ENCODE measurements at regions not wholly inside any gene's neighbourhood (a gene's known extent, or its start where the extent isn't known, plus 50 kb on each side); places are given as distances from the start of the nearest gene placed in this dataset.

DNA sequence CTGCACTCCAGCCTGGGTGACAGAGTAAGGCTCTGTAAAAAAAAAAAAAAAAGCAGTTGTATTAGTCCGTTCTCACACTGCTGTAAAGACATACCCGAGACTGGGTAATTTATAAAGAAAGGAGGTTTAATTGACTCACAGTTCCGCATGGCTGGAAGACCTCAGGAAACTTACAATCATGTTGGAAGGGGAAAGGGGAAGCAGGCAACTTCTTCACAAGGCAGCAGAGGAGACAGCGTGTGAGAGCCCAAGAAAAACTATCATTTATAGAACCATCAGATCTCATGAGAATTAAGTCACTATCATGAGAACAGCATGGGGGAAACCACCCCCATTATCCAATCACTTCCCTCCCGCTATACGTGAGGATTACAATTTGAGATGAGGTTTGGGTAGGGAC is 151.7 kb upstream of the NR5A2 start:
- Histone ChIP-seq H3K9ac (ENCODE audit: control insufficient read depth, insufficient read depth, low read length) (no peak overlapping the region), H4K20me1 (ENCODE audit: control insufficient read depth, insufficient read depth) (no peaks in the 10 kb centered on the region), H3K4me3 (no peak overlapping the region), H3K4me1 (ENCODE audit: control insufficient read depth, insufficient read depth, low read length) (no peaks in the 10 kb centered on the region), H3K27me3 (replicated peaks in 1 of 2; ENCODE audit: control insufficient read depth in 2 of 2, insufficient read depth in 2 of 2, low read length in 1 of 2) (no peaks in the 10 kb centered on the region), H3K27ac (ENCODE audit: control insufficient read depth, insufficient read depth) (no peak overlapping the region), H3K4me2 (ENCODE audit: control insufficient read depth, insufficient read depth) (no peak overlapping the region), H3K9me3 (replicated peaks; ENCODE audit: control insufficient read depth, insufficient read depth, low read length) (no peaks in the 10 kb centered on the region), H3K79me2 (ENCODE audit: control insufficient read depth, insufficient read depth, low read length) (no peaks in the 10 kb centered on the region), H3K36me3 (ENCODE audit: control insufficient read depth in 2 of 2, insufficient read depth in 2 of 2, low read length in 1 of 2) (no peaks in the 10 kb centered on the region), H2AFZ (ENCODE audit: control insufficient read depth, low read depth, low read length) (no peak overlapping the region)
- no peak for TF ChIP-seq BHLHE40 (IDR thresholded peaks at IDR 0.05; ENCODE audit: borderline replicate concordance in 1 of 2, low read depth in 2 of 2, low read length in 1 of 2)
- TF ChIP-seq JUND (IDR thresholded peaks at IDR 0.05; ENCODE audit: low read depth, low read length): no peak
- TF ChIP-seq ASH2L (IDR thresholded peaks at IDR 0.05; ENCODE audit: borderline replicate concordance, low read depth): no peak
- TF ChIP-seq IKZF2 (IDR thresholded peaks at IDR 0.05): no peak
- no peak for TF ChIP-seq HDAC2 (IDR thresholded peaks at IDR 0.05)
- no peak for TF ChIP-seq SUPT20H (IDR thresholded peaks at IDR 0.05; ENCODE audit: borderline replicate concordance, control insufficient read depth, low read depth, low read length)
- TF ChIP-seq ZBED1 (IDR thresholded peaks at IDR 0.05; ENCODE audit: borderline replicate concordance): no peak
- TF ChIP-seq CREM (IDR thresholded peaks at IDR 0.05; ENCODE audit: low read depth): no peak
- ChIA-PET SMC1A (ENCODE audit: uncharacterized antibody, unreplicated experiment) (no interaction called here), CTCF (no interaction called here), POLR2A (no interaction called here), RAD21 (ENCODE audit: unreplicated experiment) (no interaction called here)
- no peak for FAIRE-seq
- intact Hi-C loops (cut with micrococcal nuclease; ENCODE audit: unreplicated experiment): no loop called here
- ATAC-seq: no peak
- no TSS peak for BruUV-seq (replicated peaks)
- DNase-seq (ENCODE audit: low read depth, low spot score): no peak
- 19% methylated on average over 6 of the region's 6 CpGs for WGBS (ENCODE audit: insufficient coverage, insufficient replicate concordance, low lambda C conversion rate, missing lambda C conversion rate)
- in situ Hi-C loops (cut with MboI): no loop called here

GRCh38 chr1:199877526-199878384 is 149.8 kb upstream of the NR5A2 start:
- RAD21 ChIA-PET (ENCODE audit: unreplicated experiment): no interaction called here
- Histone ChIP-seq H4K20me1 (ENCODE audit: control insufficient read depth, insufficient read depth) (no peaks in the 10 kb centered on the region), H3K27me3 (replicated peaks in 1 of 2; ENCODE audit: control insufficient read depth in 2 of 2, insufficient read depth in 2 of 2, low read length in 1 of 2) (no peaks in the 10 kb centered on the region), H3K4me3 (no peak overlapping the region), H3K9me3 (replicated peaks; ENCODE audit: control insufficient read depth, insufficient read depth, low read length) (no peaks in the 10 kb centered on the region), H3K9ac (ENCODE audit: control insufficient read depth, insufficient read depth, low read length) (no peak overlapping the region), H3K27ac (ENCODE audit: control insufficient read depth, insufficient read depth) (no peak overlapping the region), H3K4me2 (ENCODE audit: control insufficient read depth, insufficient read depth) (no peak overlapping the region), H2AFZ (ENCODE audit: control insufficient read depth, low read depth, low read length) (no peak overlapping the region), H3K79me2 (ENCODE audit: control insufficient read depth, insufficient read depth, low read length) (no peaks in the 10 kb centered on the region), H3K36me3 (ENCODE audit: control insufficient read depth in 2 of 2, insufficient read depth in 2 of 2, low read length in 1 of 2) (no peaks in the 10 kb centered on the region), H3K4me1 (ENCODE audit: control insufficient read depth, insufficient read depth, low read length) (no peaks in the 10 kb centered on the region)
- ATAC-seq (no peak), DNase-seq (ENCODE audit: low read depth, low spot score) (no peak), FAIRE-seq (no peak)
- CTCF ChIA-PET: no interaction called here
- SMC1A ChIA-PET (ENCODE audit: uncharacterized antibody, unreplicated experiment): interaction anchor here (0.6 kb wide), 1 partner anchor 271 kb away, joined by 3 read pairs; no protein-coding TSS in a partner anchor
- BruUV-seq (replicated peaks): no TSS peak
- POLR2A ChIA-PET: no interaction called here
- in situ Hi-C loops (cut with MboI) (no loop called here), intact Hi-C loops (cut with micrococcal nuclease; ENCODE audit: unreplicated experiment) (no loop called here)
- WGBS (ENCODE audit: insufficient coverage, insufficient replicate concordance, low lambda C conversion rate, missing lambda C conversion rate): 2% methylated on average over 7 of the region's 7 CpGs
- TF ChIP-seq ZNF274 (IDR thresholded peaks at IDR 0.05; ENCODE audit: insufficient read depth, insufficient read length) (no peak), TCF7 (IDR thresholded peaks at IDR 0.05; ENCODE audit: borderline replicate concordance) (no peak), SREBF1 (IDR thresholded peaks at IDR 0.05; ENCODE audit: low read length) (no peak), TARDBP (IDR thresholded peaks at IDR 0.05; ENCODE audit: borderline replicate concordance) (no peak), SMC3 (IDR thresholded peaks at IDR 0.05; ENCODE audit: borderline replicate concordance, low read length) (no peak), MTA3 (IDR thresholded peaks at IDR 0.05; ENCODE audit: borderline replicate concordance, low read length) (no peak), ZSCAN29 (IDR thresholded peaks at IDR 0.05) (no peak), PAX5 (IDR thresholded peaks at IDR 0.05; ENCODE audit: borderline replicate concordance, low read depth, low read length) (no peak), ZBED1 (IDR thresholded peaks at IDR 0.05; ENCODE audit: borderline replicate concordance) (no peak), RCOR1 (conservative IDR thresholded peaks at IDR 0.05; ENCODE audit: low read depth, low read length) (no peak)
- TF ChIP-seq, protein P1, sequence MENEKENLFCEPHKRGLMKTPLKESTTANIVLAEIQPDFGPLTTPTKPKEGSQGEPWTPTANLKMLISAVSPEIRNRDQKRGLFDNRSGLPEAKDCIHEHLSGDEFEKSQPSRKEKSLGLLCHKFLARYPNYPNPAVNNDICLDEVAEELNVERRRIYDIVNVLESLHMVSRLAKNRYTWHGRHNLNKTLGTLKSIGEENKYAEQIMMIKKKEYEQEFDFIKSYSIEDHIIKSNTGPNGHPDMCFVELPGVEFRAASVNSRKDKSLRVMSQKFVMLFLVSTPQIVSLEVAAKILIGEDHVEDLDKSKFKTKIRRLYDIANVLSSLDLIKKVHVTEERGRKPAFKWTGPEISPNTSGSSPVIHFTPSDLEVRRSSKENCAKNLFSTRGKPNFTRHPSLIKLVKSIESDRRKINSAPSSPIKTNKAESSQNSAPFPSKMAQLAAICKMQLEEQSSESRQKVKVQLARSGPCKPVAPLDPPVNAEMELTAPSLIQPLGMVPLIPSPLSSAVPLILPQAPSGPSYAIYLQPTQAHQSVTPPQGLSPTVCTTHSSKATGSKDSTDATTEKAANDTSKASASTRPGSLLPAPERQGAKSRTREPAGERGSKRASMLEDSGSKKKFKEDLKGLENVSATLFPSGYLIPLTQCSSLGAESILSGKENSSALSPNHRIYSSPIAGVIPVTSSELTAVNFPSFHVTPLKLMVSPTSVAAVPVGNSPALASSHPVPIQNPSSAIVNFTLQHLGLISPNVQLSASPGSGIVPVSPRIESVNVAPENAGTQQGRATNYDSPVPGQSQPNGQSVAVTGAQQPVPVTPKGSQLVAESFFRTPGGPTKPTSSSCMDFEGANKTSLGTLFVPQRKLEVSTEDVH (IDR thresholded peaks at IDR 0.05; ENCODE audit: low read depth, partially characterized antibody): no peak
